NCI-H2196 treated with DMSO at 0.1 percent for 48 hours (cell line): ENCODE measurements at regions not wholly inside any gene's neighbourhood (a gene's known extent, or its start where the extent isn't known, plus 50 kb on each side); places are given as distances from the start of the nearest gene placed in this dataset.

Source experiments
- DNase-seq: peaks from one replicate; lab custom pipeline; 2025; ENCODE audit not compliant: unreplicated experiment; lab: John Stamatoyannopoulos, UW

- DNase-seq: no peak
Observed at GRCh38 chr1:63112155-63112900, 210.0 kb upstream of the FOXD3 start.

GRCh38 chr1:63115527-63115926, 206.8 kb upstream of the FOXD3 start:
- DNase-seq: no peak

GRCh38 chr1:63116016-63116415, 206.4 kb upstream of the FOXD3 start:
- no peak for DNase-seq

GRCh38 chr1:63119575-63120155, 202.7 kb upstream of the FOXD3 start:
- no peak for DNase-seq

GRCh38 chr1:63122079-63122478, 200.3 kb upstream of the FOXD3 start:
- DNase-seq: no peak

- DNase-seq: no peak
Observed at GRCh38 chr1:63124666-63125191, 197.6 kb upstream of the FOXD3 start.

- no peak for DNase-seq
Observed at GRCh38 chr1:63126104-63126503, 196.3 kb upstream of the FOXD3 start.

- DNase-seq: no peak
Observed at GRCh38 chr1:63127376-63127775, 195.0 kb upstream of the FOXD3 start.

GRCh38 chr1:63128556-63128955, 193.8 kb upstream of the FOXD3 start:
- no peak for DNase-seq

- no peak for DNase-seq
Observed at GRCh38 chr1:63129184-63129583, 193.2 kb upstream of the FOXD3 start.

- no peak for DNase-seq
Observed at GRCh38 chr1:63129855-63130254, 192.5 kb upstream of the FOXD3 start.

- DNase-seq: no peak
Observed at GRCh38 chr1:63134501-63135173, 187.7 kb upstream of the FOXD3 start.

GRCh38 chr1:63135174-63135512, 187.2 kb upstream of the FOXD3 start:
- no peak for DNase-seq

GRCh38 chr1:63135801-63136200, 186.6 kb upstream of the FOXD3 start:
- no peak for DNase-seq

- no peak for DNase-seq
Observed at GRCh38 chr1:63142001-63142400, 180.4 kb upstream of the FOXD3 start.

- DNase-seq: no peak
Observed at GRCh38 chr1:63143482-63143881, 178.9 kb upstream of the FOXD3 start.

GRCh38 chr1:63147783-63148182, 174.6 kb upstream of the FOXD3 start:
- no peak for DNase-seq

- DNase-seq: peak; percentile 1
Observed at GRCh38 chr1:63148825-63149645, 173.3 kb upstream of the FOXD3 start.

GRCh38 chr1:63152572-63152971, 169.8 kb upstream of the FOXD3 start:
- no peak for DNase-seq

- DNase-seq: no peak
Observed at GRCh38 chr1:63155437-63155836, 166.9 kb upstream of the FOXD3 start.

- no peak for DNase-seq
Observed at GRCh38 chr1:63157085-63157484, 165.3 kb upstream of the FOXD3 start.
